GM12878 (cell line): ENCODE measurements at regions not wholly inside any gene's neighbourhood (a gene's known extent, or its start where the extent isn't known, plus 50 kb on each side); places are given as distances from the start of the nearest gene placed in this dataset.

Experiments
- ATAC-seq: fragments of 200-7000 bp; cut with Tn5 transposase; 3 replicates; pipeline ENCODE4 v1.9.1; 2020; ENCODE audit warnings: mild to moderate bottlenecking, moderate library complexity
- BruUV-seq: library from RNA; stranded (reverse); fragments of 400-500 nt; replicated peaks from 2 replicates; lab custom pipeline; 2021; lab: Mats Ljungman, UMichigan
- CTCF ChIA-PET: fragments of 300-600 bp; sonication (Branson Sonifier 250); formaldehyde crosslinking; extraction: SDS; loops from one replicate; lab custom pipeline; 2021; ENCODE audit warnings: inconsistent platforms; lab: Yijun Ruan, JAX
- POLR2A ChIA-PET: fragments of 350-600 bp; formaldehyde crosslinking; extraction: SDS; loops from one replicate; lab custom pipeline; 2021; ENCODE audit warnings: inconsistent platforms; lab: Charles Lee
- RAD21 ChIA-PET: fragments of 300-600 bp; sonication (Branson Sonifier 250); formaldehyde crosslinking; loops from one replicate; lab custom pipeline; 2023; ENCODE audit warnings: antibody characterized with exemption; ENCODE audit not compliant: unreplicated experiment; lab: Charles Lee
- SMC1A ChIA-PET: fragments of 300-600 bp; sonication (Branson Sonifier 250); formaldehyde crosslinking; loops from one replicate; lab custom pipeline; 2023; ENCODE audit not compliant: unreplicated experiment, uncharacterized antibody; lab: Charles Lee
- DNase-seq: peaks from one replicate; pipeline ENCODE4 v3.0.0-alpha.2; 2011; ENCODE audit warnings: low read depth, low spot score
- FAIRE-seq: peaks from 3 replicates; lab custom pipeline; 2011; peaks lifted over from hg19 to GRCh38; lab: Jason Lieb, UNC
- H2AFZ ChIP-seq: 2 replicates; pipeline ENCODE4 v1.6.0; 2011; ENCODE audit warnings: low read depth, low read length, control low read depth; ENCODE audit not compliant: control insufficient read depth
- H3K27ac ChIP-seq: 2 replicates; pipeline ENCODE4 v1.5.1; 2011; ENCODE audit warnings: control low read depth; ENCODE audit not compliant: control insufficient read depth, insufficient read depth
- H3K27me3 ChIP-seq, 2 experiments: replicated peaks in 1 of 2; 2 replicates each; pipeline versions ENCODE4 v1.6.0 to v1.6.1; 2011; ENCODE audit warnings: low read length in 1 of 2; ENCODE audit not compliant: control insufficient read depth in 2 of 2, insufficient read depth in 2 of 2
- H3K36me3 ChIP-seq, 2 experiments: 2 replicates each; pipeline ENCODE4 v1.5.1; 2011; ENCODE audit warnings: low read length in 1 of 2; ENCODE audit not compliant: control insufficient read depth in 2 of 2, insufficient read depth in 2 of 2
- H3K4me1 ChIP-seq: 2 replicates; pipeline ENCODE4 v1.6.1; 2011; ENCODE audit warnings: mild to moderate bottlenecking, low read length, moderate library complexity, mixed read lengths; ENCODE audit not compliant: control insufficient read depth, insufficient read depth
- H3K4me2 ChIP-seq: 2 replicates; pipeline ENCODE4 v1.6.0; 2011; ENCODE audit warnings: control low read depth; ENCODE audit not compliant: control insufficient read depth, insufficient read depth
- H3K4me3 ChIP-seq: fragments of 200-600 bp; sonication (generic); 2 replicates; pipeline ENCODE4 v1.5.1; 2016
- H3K79me2 ChIP-seq: 2 replicates; pipeline ENCODE4 v1.6.0; 2011; ENCODE audit warnings: low read length; ENCODE audit not compliant: control insufficient read depth, insufficient read depth
- H3K9ac ChIP-seq: 2 replicates; pipeline ENCODE4 v1.8.0; 2011; ENCODE audit warnings: low read length, control low read depth, mixed read lengths; ENCODE audit not compliant: control insufficient read depth, insufficient read depth
- H3K9me3 ChIP-seq: replicated peaks from 3 replicates; pipeline ENCODE4 v1.5.1; 2011; ENCODE audit warnings: mild to moderate bottlenecking, low read length; ENCODE audit not compliant: control insufficient read depth, insufficient read depth
- H4K20me1 ChIP-seq: 2 replicates; pipeline ENCODE4 v1.6.0; 2011; ENCODE audit not compliant: control insufficient read depth, insufficient read depth
- ESRRA ChIP-seq: IDR thresholded peaks from 2 replicates; pipeline ENCODE4 v1.6.1; 2012; ENCODE audit warnings: mild to moderate bottlenecking, low read length, improper control_type of control experiment
- GABPA ChIP-seq: IDR thresholded peaks from 2 replicates; pipeline ENCODE4 v1.6.1; 2014; ENCODE audit warnings: antibody characterized with exemption, low read depth, mild to moderate bottlenecking, inconsistent platforms
- RB1 ChIP-seq: fragments of 450-650 bp; formaldehyde crosslinking; IDR thresholded peaks from 2 replicates; pipeline ENCODE4 v1.6.1; 2017; ENCODE audit warnings: mild to moderate bottlenecking, borderline replicate concordance
- REST ChIP-seq: IDR thresholded peaks from 2 replicates; pipeline ENCODE4 v1.6.1; 2012; ENCODE audit warnings: mild to moderate bottlenecking, low read depth, low read length
- SMAD5 ChIP-seq: IDR thresholded peaks from 2 replicates; pipeline ENCODE4 v1.6.1; 2016; ENCODE audit warnings: antibody characterized with exemption, low read depth
- TBL1XR1 ChIP-seq: IDR thresholded peaks from 2 replicates; pipeline ENCODE4 v1.6.1; 2012; ENCODE audit warnings: low read depth, low read length, improper control_type of control experiment
- TCF12 ChIP-seq: IDR thresholded peaks from 2 replicates; pipeline ENCODE4 v1.6.1; 2011; ENCODE audit warnings: low read depth, mild to moderate bottlenecking, low read length
- YBX1 ChIP-seq: fragments of 450-650 bp; IDR thresholded peaks from 2 replicates; pipeline ENCODE4 v1.6.1; 2016; ENCODE audit warnings: antibody characterized with exemption
- YY1 ChIP-seq: IDR thresholded peaks from 2 replicates; pipeline ENCODE4 v1.6.1; 2011; ENCODE audit warnings: low read depth, mild to moderate bottlenecking, low read length
- WGBS: methylation state at CpG from one replicate; pipeline ENCODE4 v1.1.6; 2016; ENCODE audit warnings: low lambda C conversion rate; ENCODE audit not compliant: insufficient replicate concordance, insufficient coverage; ENCODE audit errors: missing lambda C conversion rate; 5-methylcytosine and 5-hydroxymethylcytosine counted together
- in situ Hi-C: fragments of 300-500 bp; cut with MboI; formaldehyde crosslinking; loops from 9 replicates; pipeline ENCODE4 v1.14.3; 2018; ENCODE audit warnings: mixed read lengths
- intact Hi-C: fragments of 100-400 bp; cut with micrococcal nuclease; formaldehyde crosslinking; loops from one replicate; pipeline ENCODE4 v1.14.2; 2022; ENCODE audit not compliant: unreplicated experiment
- TF ChIP-seq, protein P1 (sequence below): IDR thresholded peaks from 2 replicates; pipeline ENCODE4 v1.6.1; 2011; ENCODE audit warnings: mild to moderate bottlenecking, low read depth, low read length, moderate library complexity; ENCODE audit not compliant: insufficient replicate concordance
- TF ChIP-seq, protein P2 (sequence below): fragments of 450-650 bp; IDR thresholded peaks from 2 replicates; pipeline ENCODE4 v1.6.1; 2017; ENCODE audit warnings: mild to moderate bottlenecking, low read depth, inconsistent platforms; ENCODE audit not compliant: poor library complexity, severe bottlenecking

- TF ChIP-seq REST: no peak
- TF ChIP-seq, all 136 proteins: peak for 0
These were observed 161.5 kb upstream of the C2CD4B start (continued) for GRCh38 chr15:62326460-62327011.

GRCh38 chr15:62327406-62327805, 162.3 kb upstream of the C2CD4B start:
- H3K9me3 ChIP-seq: no peaks in the 10 kb centered on the region
- POLR2A ChIA-PET: no interaction called here
- in situ Hi-C loops (no loop called here), intact Hi-C loops (no loop called here)
- no peaks in the 10 kb centered on the region; a peak in 1 of 4 replicates for H3K27me3 ChIP-seq
- H2AFZ ChIP-seq: no peak overlapping the region
- RAD21 ChIA-PET: no interaction called here
- H3K4me2 ChIP-seq: no peak overlapping the region
- no peak for ATAC-seq
- no peak overlapping the region for H3K27ac ChIP-seq
- no peaks in the 10 kb centered on the region for H3K79me2 ChIP-seq
- DNase-seq: no peak
- no peaks in the 10 kb centered on the region for H4K20me1 ChIP-seq
- H3K4me1 ChIP-seq: no peaks in the 10 kb centered on the region
- TF ChIP-seq SMAD5 (no peak), ESRRA (no peak), YBX1 (no peak), YY1 (no peak), TCF12 (no peak), RB1 (no peak), TBL1XR1 (no peak), GABPA (no peak)
- TF ChIP-seq, protein P1, sequence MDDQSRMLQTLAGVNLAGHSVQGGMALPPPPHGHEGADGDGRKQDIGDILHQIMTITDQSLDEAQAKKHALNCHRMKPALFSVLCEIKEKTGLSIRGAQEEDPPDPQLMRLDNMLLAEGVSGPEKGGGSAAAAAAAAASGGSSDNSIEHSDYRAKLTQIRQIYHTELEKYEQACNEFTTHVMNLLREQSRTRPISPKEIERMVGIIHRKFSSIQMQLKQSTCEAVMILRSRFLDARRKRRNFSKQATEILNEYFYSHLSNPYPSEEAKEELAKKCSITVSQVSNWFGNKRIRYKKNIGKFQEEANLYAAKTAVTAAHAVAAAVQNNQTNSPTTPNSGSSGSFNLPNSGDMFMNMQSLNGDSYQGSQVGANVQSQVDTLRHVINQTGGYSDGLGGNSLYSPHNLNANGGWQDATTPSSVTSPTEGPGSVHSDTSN: no peak
- TF ChIP-seq, protein P2, sequence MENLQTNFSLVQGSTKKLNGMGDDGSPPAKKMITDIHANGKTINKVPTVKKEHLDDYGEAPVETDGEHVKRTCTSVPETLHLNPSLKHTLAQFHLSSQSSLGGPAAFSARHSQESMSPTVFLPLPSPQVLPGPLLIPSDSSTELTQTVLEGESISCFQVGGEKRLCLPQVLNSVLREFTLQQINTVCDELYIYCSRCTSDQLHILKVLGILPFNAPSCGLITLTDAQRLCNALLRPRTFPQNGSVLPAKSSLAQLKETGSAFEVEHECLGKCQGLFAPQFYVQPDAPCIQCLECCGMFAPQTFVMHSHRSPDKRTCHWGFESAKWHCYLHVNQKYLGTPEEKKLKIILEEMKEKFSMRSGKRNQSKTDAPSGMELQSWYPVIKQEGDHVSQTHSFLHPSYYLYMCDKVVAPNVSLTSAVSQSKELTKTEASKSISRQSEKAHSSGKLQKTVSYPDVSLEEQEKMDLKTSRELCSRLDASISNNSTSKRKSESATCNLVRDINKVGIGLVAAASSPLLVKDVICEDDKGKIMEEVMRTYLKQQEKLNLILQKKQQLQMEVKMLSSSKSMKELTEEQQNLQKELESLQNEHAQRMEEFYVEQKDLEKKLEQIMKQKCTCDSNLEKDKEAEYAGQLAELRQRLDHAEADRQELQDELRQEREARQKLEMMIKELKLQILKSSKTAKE: no peak
- no peak for FAIRE-seq
- no peaks in the 10 kb centered on the region for H3K36me3 ChIP-seq
- BruUV-seq: no TSS peak
- H3K9ac ChIP-seq: no peak overlapping the region
- H3K4me3 ChIP-seq: no peak overlapping the region
- 55% methylated on average over 5 of the region's 5 CpGs for whole genome bisulfite sequencing
- SMC1A ChIA-PET: no interaction called here
- CTCF ChIA-PET: interaction anchor here (0.7 kb wide), 1 partner anchor 160 kb away, joined by 3 read pairs; no protein-coding TSS in a partner anchor
